ENCODE measurements at regions not wholly inside any gene's neighbourhood (a gene's known extent, or its start where the extent isn't known, plus 50 kb on each side); places are given as distances from the start of the nearest gene placed in this dataset.

GRCh38 chr22:33109514-33110430 lies 51.6 kb upstream of the SYN3 start:
- Histone ChIP-seq H3K9me3 (replicated peaks in 1 of 3) (no peaks in the 10 kb centered on the region), H3K36me3 (replicated peaks in 1 of 2) (no peaks in the 10 kb centered on the region), H3K27ac (peak overlapping the region in 2 of 5 donors; percentile 4 to 16), H3K4me1 (replicated peaks in 1 of 2) (peaks cover 0 to 6% of the 10 kb centered on the region in 2 donors), H3K27me3 (no peaks in the 10 kb centered on the region), H3K4me3 (no peak overlapping the region)
- 60 to 66% (median 64%) methylated on average over 7 of the region's 7 CpGs for whole genome bisulfite sequencing, 4 donors
- no peak for DNase-seq
- no peak for TF ChIP-seq POLR2A (IDR thresholded peaks at IDR 0.05)
- no peak for TF ChIP-seq CTCF (IDR thresholded peaks at IDR 0.05)
- intact Hi-C loops (cut with DNase I), result no loop called here

DNA sequence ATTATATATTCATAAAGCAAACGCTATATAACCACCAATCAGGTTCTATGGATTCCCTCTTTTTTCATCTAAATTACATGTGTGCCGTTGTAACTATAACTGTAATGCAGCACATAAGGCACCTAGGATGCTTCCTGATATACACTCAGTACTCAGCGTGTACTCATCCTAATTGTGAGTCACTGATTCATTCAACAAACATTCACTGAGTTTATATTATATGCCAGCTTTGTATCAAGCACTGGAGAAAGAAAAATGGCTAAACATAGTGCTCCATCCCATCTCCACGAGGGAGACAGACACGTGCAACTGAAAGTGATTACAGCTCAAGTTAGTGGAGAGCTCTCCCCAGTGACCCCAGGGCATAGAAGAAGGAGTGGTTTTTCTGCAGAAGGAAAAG lies 49.9 kb upstream of the SYN3 start:
- TF ChIP-seq POLR2A (IDR thresholded peaks at IDR 0.05), result no peak
- TF ChIP-seq CTCF (IDR thresholded peaks at IDR 0.05), result no peak
- DNase-seq, result no peak
- intact Hi-C loops (cut with DNase I), result no loop called here
- H3K27ac ChIP-seq, result no peak overlapping the region
- H3K27me3 ChIP-seq, result no peaks in the 10 kb centered on the region
- WGBS, 4 donors, result 60 to 67% (median 63%) methylated on average over 5 of the region's 5 CpGs
- peaks cover 0 to 6% of the 10 kb centered on the region in 2 donors for H3K4me1 ChIP-seq (replicated peaks in 1 of 2)
- no peaks in the 10 kb centered on the region for H3K9me3 ChIP-seq (replicated peaks in 1 of 3)
- H3K36me3 ChIP-seq (replicated peaks in 1 of 2), result no peaks in the 10 kb centered on the region
- no peak overlapping the region for H3K4me3 ChIP-seq

Small RNA genes lying in the stretch of these regions (small RNA-seq; reads per million reads assigned to genes)
- 0 reads per million in 2 donors for gene Z82198.3

All from adrenal gland (tissue), 9 donors.